ENCODE measurements at regions not wholly inside any gene's neighbourhood (a gene's known extent, or its start where the extent isn't known, plus 50 kb on each side); places are given as distances from the start of the nearest gene placed in this dataset.
"Not testable (repeated sequence)": the region's sequence is repeated elsewhere in the genome, so short reads cannot be mapped to it uniquely, and the experiment has no call there.

- FAIRE-seq = no peak
Measured at GRCh38 chr10:2616215-2616614, 451.1 kb upstream of the PFKP start.

- no peak for FAIRE-seq
Measured at GRCh38 chr10:2611603-2612002, 455.7 kb upstream of the PFKP start.

GRCh38 chr10:2610946-2611345 lies 456.4 kb upstream of the PFKP start:
- no peak for FAIRE-seq

- FAIRE-seq = no peak
Measured at GRCh38 chr10:2604891-2605290, 462.5 kb upstream of the PFKP start.

GRCh38 chr10:2599571-2599970 lies 467.8 kb upstream of the PFKP start:
- FAIRE-seq = no peak

- FAIRE-seq = no peak
Measured at GRCh38 chr10:2592360-2593160, 474.8 kb upstream of the PFKP start.

GRCh38 chr10:2589196-2589595 lies 478.2 kb upstream of the PFKP start:
- no peak for FAIRE-seq

- no peak for FAIRE-seq
Measured at GRCh38 chr10:2584385-2584784, 483.0 kb upstream of the PFKP start.

GRCh38 chr10:2576892-2577291 lies 490.5 kb upstream of the PFKP start:
- no peak for FAIRE-seq

GRCh38 chr10:2575460-2575859 lies 491.9 kb upstream of the PFKP start:
- no peak for FAIRE-seq

GRCh38 chr10:2572611-2573010 lies 494.7 kb upstream of the PFKP start:
- FAIRE-seq = no peak

GRCh38 chr10:2556883-2557282 lies 510.5 kb upstream of the PFKP start:
- FAIRE-seq = no peak

- FAIRE-seq = no peak
Measured at GRCh38 chr10:2548071-2548470, 519.3 kb upstream of the PFKP start.

- no peak for FAIRE-seq
Measured at GRCh38 chr10:2547606-2548005, 519.7 kb upstream of the PFKP start.

- not testable (repeated sequence) for FAIRE-seq
Measured at GRCh38 chr10:2546894-2547293, 520.5 kb upstream of the PFKP start.

- FAIRE-seq = no peak
Measured at GRCh38 chr10:2543974-2544373, 523.4 kb upstream of the PFKP start.

- no peak for FAIRE-seq
Measured at GRCh38 chr10:2543142-2543886, 524.0 kb upstream of the PFKP start.

GRCh38 chr10:2541176-2541575 lies 526.2 kb upstream of the PFKP start:
- no peak for FAIRE-seq

GRCh38 chr10:2529945-2530344 lies 537.4 kb upstream of the PFKP start:
- FAIRE-seq = no peak

- no peak for FAIRE-seq
Measured at GRCh38 chr10:2525781-2526180, 541.6 kb upstream of the PFKP start.

GRCh38 chr10:2519139-2519538 lies 548.2 kb upstream of the PFKP start:
- no peak for FAIRE-seq

- no peak for FAIRE-seq
Measured at GRCh38 chr10:2509081-2509531, 558.2 kb upstream of the PFKP start.

GRCh38 chr10:2501366-2501940 lies 565.9 kb upstream of the PFKP start:
- not testable (repeated sequence) for FAIRE-seq

GRCh38 chr10:2494399-2494798 lies 572.9 kb upstream of the PFKP start:
- FAIRE-seq = no peak
